GM19239 (cell line): ENCODE measurements at regions not wholly inside any gene's neighbourhood (a gene's known extent, or its start where the extent isn't known, plus 50 kb on each side); places are given as distances from the start of the nearest gene placed in this dataset.

Experiments
- DNase-seq: peaks from one replicate; pipeline ENCODE4 v3.0.0; 2011; ENCODE audit warnings: low spot score; ENCODE audit not compliant: insufficient read length
- FAIRE-seq: peaks from 2 replicates; lab custom pipeline; 2011; peaks lifted over from hg19 to GRCh38; lab: Jason Lieb, UNC

- no peak for DNase-seq
- FAIRE-seq, result no peak
Observed at GRCh38 chr6:19968201-19968600, 131.0 kb downstream of the ID4 start.

- DNase-seq (no peak), FAIRE-seq (no peak)
Observed at GRCh38 chr6:19972221-19972620, 135.1 kb downstream of the ID4 start.

GRCh38 chr6:19976411-19977129 is 139.4 kb downstream of the ID4 start:
- no peak for DNase-seq
- no peak for FAIRE-seq

- DNase-seq (no peak), FAIRE-seq (no peak)
Observed at GRCh38 chr6:19979059-19979458, 141.9 kb downstream of the ID4 start.

- FAIRE-seq, result no peak
- DNase-seq, result no peak
Observed at GRCh38 chr6:19979986-19980385, 142.8 kb downstream of the ID4 start.

- no peak for FAIRE-seq
- no peak for DNase-seq
Observed at GRCh38 chr6:19983374-19983773, 146.2 kb downstream of the ID4 start.

GRCh38 chr6:19986691-19987438 is 149.7 kb downstream of the ID4 start:
- DNase-seq (no peak), FAIRE-seq (no peak)

GRCh38 chr6:19988555-19988954 is 151.4 kb downstream of the ID4 start:
- FAIRE-seq (no peak), DNase-seq (no peak)

GRCh38 chr6:19991176-19991575 is 154.0 kb downstream of the ID4 start:
- DNase-seq (no peak), FAIRE-seq (no peak)

- FAIRE-seq, result no peak
Observed at GRCh38 chr6:19994909-19995308, 157.7 kb downstream of the ID4 start.

GRCh38 chr6:19995575-19996257 is 158.5 kb downstream of the ID4 start:
- no peak for FAIRE-seq

More at GRCh38 chr6:19994909-19995308, 157.7 kb downstream of the ID4 start:
- DNase-seq, result no peak

GRCh38 chr6:19997104-19997503 is 159.9 kb downstream of the ID4 start:
- FAIRE-seq, result no peak

More at GRCh38 chr6:19995575-19996257, 158.5 kb downstream of the ID4 start:
- no peak for DNase-seq

GRCh38 chr6:19998541-19998940 is 161.4 kb downstream of the ID4 start:
- no peak for FAIRE-seq
- DNase-seq, result no peak

More at GRCh38 chr6:19997104-19997503, 159.9 kb downstream of the ID4 start:
- no peak for DNase-seq

- FAIRE-seq (no peak), DNase-seq (peak; percentile 1)
Observed at GRCh38 chr6:19999319-20000191, 162.4 kb downstream of the ID4 start.

- FAIRE-seq, result no peak
- DNase-seq, result no peak
Observed at GRCh38 chr6:20001286-20001685, 164.1 kb downstream of the ID4 start.

GRCh38 chr6:20006037-20006436 is 168.9 kb downstream of the ID4 start:
- FAIRE-seq (no peak), DNase-seq (no peak)

GRCh38 chr6:20008131-20008530 is 171.0 kb downstream of the ID4 start:
- no peak for FAIRE-seq
- no peak for DNase-seq

GRCh38 chr6:20013066-20013861 is 176.1 kb downstream of the ID4 start:
- no peak for DNase-seq
- FAIRE-seq, result no peak

- no peak for DNase-seq
- FAIRE-seq, result no peak
Observed at GRCh38 chr6:20014508-20014907, 177.3 kb downstream of the ID4 start.
